Medulla oblongata (tissue), 1 donor: ENCODE measurements at regions not wholly inside any gene's neighbourhood (a gene's known extent, or its start where the extent isn't known, plus 50 kb on each side); places are given as distances from the start of the nearest gene placed in this dataset.

Source experiments
- DNase-seq: peaks from one replicate; pipeline ENCODE4 v3.0.0-alpha.2; 2015; ENCODE audit errors: extremely low spot score

DNA sequence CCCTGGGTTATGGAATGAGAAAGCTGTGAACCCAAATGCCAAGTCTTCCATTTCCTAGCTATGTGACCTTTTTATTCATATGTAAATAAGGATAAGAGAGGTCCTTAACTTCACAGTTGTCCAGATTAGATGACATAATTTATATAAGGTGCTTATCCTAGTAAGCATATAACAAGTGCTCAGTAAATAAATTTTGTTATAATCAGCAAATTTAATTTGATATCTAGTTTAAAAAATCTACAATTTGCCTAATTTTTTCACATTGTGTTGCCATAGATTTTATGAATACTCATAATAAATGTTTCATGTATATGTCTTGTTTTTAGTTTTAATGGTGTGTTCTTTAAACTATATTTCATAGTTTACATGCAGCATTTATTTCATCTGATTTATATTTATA is 130.4 kb upstream of the SPRY1 start:
- no peak for DNase-seq

DNA sequence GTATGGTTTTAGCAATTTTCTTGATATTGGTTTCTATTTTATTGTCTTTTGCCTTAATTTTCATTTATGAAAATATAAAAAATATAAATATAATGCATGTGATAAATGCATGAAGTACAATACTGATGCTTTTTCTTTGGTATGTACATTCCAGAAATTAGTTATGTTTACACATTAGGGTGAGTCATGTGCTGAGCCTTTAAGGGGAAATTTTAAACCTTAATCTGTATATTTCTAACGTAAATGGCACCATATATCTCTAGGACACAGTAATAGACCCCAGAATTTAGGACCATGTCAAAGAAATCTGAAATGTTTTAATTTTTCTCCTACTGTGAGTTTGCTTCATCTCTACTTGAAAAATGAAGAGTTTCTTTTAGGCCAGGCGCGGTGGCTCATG is 117.8 kb upstream of the SPRY1 start:
- no peak for DNase-seq

DNA sequence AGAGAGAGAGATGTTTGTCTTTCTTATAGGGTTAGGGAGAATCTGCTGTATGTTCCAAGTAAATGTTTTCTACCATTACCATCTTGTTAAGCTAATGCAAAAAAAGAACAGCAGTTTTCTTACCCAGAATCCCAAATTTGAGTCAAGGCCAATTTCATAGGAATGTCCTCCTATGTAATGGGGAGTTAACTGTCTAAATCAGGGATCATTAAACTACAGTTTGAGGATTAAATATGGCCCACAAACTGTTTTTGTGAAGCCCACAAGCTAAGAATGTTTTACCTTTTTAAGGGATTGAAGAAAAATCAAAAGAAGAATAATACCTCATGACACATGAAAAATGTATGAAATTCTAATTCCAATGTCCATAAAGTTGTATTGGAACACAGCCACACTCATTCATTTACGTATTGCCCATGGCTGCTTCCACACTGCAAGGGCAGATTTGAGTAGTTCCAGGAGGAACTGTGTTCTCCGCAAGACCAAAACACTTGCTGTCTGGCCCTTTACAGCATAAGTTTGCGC is 113.2 kb upstream of the SPRY1 start:
- DNase-seq, result no peak

DNA sequence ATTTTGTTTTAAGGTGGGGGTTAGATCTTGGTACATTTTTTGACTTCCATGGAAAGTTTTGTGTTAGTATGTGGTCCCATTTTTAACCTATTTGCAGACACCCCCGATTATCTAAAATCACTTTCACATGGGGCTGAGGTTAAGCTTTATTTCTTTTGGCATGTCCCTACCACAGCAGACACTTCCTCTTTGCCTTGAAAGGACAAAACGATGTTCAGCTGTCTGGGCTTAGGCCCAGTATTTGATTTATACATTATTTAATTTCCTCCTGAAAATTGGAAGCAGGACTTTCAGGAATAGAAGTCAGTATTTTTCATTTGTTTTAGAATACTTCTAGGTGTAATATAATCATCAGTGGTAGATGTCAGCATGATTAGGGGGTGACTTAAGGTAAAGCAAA is 112.4 kb upstream of the SPRY1 start:
- no peak for DNase-seq

DNA sequence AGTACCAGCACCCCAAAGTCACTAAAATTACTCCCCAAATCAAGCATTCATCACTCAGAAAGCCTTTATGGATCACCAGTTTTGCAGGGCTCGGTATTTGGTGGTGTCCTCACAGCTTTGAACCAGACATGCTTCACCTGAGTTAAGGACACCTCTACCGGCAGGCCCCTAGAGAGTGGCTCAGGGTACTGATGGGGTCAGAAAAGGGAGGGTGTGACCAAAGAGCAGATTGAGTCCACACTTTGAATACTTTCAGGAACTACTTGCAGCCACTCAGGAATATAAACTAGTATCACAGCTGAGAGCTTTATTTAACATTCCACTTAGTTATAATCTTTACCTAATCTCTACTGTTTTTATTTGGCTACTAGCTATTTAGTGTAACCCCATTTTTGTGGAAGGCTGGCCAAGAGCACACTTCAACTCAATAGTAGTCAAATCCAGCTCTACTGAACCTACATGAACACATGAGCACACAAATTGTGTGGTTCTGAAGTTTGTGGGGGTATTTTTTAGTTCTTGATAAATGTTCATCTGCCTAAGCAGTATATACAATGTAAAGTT is 109.6 kb upstream of the SPRY1 start:
- DNase-seq, result no peak

DNA sequence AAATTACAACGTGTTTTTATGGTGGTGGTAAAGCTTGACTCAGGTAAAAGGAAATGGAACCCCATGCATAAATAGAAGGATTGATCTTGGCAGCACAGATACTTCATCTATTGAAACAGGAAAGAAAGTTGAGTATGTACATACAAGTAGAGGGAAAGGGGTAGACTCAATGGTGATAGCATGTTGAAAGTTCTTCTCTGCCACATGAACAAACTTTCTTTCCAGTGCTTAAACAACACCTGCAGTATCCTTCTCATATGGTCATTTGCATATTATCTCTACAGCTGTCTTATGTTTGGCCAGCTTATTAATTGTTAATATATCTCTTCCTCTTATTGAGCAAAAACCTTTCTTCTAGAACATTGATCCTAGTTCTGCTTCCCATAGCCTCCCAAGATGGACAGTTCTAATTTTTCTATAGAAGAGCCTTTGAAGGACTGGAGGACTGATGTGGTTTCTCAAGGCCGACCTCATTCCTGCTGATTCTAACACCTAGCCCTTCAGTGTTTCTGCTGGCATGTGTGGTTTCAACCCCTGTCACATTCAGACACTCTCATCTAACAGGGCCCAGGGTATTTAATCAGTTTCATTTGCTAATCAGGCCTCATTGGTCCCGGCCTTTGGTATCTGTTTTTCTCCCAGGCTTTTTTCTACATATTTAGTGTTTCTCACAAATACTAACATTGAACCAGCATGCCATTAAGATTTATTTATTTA is 108.1 kb upstream of the SPRY1 start:
- no peak for DNase-seq

DNA sequence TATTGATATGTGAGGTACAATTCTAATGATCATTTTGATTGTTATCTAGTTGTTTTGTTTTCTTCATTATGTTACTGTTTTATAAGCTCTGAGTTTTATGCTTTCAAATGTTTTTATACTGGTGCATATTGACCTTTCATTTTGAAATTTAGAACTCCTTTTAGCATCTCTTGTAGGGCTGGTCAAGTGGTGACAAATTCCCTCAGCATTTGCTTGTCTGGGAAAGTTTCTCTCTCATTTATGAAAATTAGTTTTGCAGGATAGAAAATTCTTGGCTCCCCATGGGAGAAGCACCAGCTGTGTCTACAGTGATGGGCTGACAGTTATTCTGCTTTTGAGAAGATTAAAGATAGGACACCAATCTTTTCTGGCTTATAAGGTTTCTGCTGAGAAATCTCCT is 105.3 kb upstream of the SPRY1 start:
- DNase-seq, result no peak

DNA sequence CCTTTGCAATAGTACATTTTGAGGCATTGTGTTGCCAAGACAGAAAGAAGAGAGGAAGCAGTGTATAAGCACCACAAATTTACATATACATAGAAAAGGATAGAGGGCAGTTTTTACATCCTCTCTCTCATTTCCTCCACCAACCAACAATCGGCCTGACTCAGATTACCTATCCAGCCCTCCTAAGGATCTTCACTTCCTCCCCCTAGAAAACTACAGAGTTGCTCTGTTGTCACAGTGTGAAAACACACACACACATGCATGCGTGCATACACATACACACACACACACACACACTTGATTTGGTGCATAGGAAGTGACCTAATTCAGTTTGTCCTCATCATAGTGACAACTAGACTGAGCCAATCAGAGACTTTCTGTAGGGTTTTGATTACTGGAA is 98.8 kb upstream of the SPRY1 start:
- DNase-seq, result no peak

DNA sequence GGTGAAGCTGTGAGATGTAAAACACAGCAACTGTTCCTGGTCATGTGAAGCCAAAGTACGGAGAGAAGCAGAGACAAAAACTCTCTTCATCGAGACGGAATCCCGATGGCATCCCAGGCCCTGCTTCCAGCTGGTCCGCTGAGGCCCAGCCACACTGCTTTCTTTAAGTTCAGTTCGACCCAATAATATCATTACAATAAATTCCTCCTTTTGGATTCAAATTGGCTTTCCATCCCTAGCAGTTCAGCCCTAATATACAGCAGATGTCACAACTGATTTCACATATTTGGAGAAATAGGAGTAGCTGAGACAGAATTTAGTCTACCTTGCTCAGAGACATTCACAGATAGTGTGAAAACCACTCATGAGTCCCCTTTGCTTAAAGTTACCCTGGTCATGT is 98.3 kb upstream of the SPRY1 start:
- DNase-seq, result no peak

DNA sequence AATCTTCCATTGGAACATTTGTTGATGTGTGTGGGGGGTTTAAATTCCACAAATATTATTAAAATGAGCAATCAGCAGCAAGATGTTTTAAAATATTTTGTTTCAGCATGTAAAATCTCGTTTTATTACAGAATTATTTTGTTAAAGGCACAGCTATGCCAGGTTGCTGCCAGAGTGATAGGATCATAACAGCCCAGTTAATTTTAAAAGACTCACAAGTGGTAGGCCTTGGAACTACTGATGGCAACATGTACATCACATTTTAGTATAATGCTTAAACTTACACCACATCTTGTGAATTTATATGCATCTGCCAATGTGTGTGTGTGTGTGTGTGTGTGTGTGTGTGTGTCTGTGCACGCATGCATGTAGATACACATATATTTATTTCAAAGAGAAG is 97.8 kb upstream of the SPRY1 start:
- DNase-seq, result no peak

DNA sequence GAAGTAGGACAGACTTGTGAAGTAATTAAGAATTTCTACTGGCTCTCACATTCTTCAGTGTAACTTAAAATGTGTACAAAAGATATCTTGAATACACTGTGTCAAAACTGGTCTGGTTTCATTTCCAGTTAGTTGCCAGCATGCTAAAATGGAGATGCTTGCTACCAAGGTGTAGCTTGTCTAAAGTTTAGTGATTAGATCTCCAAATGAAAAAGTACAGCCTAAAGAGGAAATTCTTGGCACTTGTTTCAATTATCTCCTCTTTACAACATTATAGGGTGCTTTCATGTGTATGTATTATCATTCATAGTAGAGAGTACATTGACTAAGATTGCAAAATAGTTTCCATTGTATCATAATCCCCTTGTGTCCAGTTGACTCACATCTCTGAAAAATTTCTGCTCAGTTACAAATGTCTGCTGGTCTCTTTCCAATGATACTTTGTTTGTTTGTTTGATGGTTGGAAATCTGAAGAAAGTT is 97.3 kb upstream of the SPRY1 start:
- DNase-seq, result no peak

DNA sequence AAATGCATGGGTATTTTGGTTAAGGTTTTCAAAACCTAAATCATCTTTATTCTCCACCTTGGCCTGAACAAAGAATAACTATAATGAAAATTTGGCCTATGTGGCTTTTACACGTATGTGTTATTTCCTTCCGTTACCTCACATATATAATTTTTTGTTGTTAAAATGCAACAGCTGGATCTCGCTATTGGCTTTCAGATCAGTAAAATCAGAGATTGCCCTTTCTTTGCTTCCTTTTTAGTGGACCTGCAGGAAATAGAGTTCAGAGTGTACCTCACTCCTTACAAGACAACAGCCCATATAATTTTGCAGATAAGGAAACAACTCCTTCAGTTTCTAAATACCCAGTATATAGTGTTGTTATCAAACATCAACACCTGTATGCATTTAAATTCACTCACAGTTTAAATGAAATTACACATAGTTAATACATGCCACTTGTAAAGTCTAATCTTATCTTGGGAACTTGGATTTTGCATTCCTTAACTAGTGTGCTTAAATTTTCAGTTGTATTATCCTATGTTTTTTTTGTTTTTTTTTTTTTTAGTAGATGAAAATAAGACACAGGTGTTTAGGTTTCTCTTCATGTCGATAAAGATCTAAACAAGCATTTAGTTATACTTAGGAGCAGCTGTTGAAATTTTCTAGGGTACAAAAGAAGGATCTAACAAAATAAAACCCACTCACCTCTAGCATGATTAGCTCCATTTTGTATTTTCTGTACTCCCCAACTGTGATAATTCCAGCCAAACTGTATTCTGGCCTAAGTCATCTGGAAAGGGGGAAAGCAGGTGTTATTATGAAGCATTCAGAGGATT is 96.2 kb upstream of the SPRY1 start:
- DNase-seq, result no peak

DNA sequence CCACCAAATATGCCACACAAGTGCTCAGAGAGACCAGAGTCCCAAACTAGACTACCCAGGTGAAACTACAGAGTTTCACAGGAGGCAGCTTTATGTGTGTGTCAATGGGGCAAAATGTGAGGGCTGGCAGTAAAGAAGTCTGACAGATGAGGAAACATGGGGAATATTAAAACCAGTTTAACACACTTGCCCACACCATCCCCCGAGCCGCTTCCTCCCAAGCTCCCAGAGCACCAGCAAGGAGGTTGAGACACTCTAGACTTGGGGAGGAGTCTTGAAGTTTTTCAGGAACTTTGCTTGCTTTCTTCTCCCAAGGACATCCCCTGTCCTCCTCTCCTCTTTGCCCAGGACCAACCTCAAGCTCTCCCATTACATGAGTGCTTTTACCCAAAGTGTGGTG is 94.7 kb upstream of the SPRY1 start:
- DNase-seq, result no peak

DNA sequence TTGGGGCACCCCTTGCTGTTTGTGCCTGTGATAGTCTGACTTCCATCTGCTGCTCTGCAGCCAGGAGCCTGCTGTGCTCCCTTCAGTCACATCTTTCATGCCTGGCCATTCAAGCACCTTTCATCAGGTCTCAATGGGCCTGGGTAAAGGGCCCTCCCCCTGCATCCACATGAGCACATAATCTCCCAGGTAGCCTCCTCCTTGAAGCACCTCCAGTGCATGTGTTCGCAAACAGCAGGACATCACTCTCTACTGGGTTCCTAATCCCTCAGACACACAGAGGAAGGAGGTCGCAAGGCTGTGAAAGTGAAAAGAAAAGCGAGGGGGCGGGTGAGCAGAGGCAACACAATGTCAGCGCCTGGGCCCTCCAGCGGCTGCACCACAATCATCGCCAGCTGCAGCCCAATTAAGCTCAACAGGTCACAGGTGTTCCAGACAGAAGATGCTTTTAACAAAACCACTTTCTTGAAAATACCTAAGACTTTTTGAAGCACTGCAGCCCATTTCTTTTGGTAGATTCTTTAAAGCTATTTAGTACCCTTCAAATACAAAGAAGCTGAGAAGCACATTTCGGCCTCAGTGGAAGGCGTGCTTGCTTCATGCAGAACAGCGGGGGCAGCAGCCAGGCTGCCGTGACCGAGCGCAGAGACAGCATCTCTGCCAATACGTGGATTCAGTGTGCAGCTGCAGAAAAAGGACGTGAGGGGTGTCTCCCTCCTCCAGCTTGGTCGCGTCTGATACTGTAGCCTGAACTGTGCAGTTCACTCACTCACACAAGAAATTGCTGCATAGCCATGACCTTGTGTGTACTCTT is 92.2 kb upstream of the SPRY1 start:
- DNase-seq, result peak; percentile 33

DNA sequence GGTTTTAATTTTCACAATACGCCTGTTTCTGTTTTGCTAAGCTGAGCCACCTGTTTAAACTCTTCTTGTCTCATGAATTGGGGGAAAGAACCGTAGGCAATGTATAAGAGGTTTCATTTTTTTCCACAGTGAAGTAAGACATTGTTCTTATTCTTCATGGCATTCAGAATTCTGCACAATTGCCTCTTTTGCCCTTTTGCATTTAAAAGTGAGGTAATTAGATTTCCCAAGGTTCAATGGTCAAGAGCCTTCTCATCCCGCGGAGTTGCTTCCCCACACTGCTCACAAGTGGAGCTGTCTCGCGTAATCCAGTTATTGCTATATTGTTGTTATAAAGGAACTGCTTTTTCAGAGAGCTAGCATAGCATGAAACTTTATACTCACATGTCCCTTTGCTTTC is 90.9 kb upstream of the SPRY1 start:
- peak; percentile 41 for DNase-seq

DNA sequence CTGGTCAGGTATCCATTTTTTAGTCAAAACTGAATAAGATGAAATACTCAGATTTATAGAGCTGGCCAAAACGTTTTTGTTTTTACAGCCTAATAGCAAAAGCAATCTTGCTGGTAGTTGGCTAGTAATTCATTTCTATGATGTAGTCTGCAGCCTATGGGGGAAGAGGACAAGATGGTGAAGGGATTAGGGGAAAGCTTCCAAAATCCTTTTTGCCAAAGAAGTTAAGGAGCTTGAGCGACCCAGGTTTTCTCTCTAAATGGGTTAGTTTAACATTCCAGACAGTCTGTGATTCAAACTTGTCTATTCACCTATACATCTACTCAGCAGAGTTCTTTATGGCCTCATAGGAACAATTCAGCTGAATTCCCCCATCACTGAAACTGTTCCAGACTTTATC is 89.8 kb upstream of the SPRY1 start:
- DNase-seq, result no peak

DNA sequence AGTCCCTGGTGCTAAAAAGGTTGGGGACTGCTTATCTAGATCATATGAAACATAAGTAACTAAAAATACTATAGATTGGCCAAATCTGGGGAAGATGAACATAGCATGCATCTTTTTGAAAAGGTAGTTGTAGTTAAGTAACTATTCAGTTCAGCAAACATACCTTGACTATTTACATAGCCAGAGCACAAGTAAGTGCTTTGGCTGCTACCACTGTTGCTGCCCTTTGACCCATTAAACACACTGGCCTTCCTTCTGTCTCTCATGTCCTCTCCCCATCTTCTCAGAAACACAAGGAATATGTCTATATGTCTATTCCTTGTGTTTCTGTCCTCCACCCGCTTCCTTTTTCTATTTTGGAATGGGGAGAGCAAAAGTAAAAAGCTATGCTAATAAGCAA is 87.9 kb upstream of the SPRY1 start:
- DNase-seq, result no peak

DNA sequence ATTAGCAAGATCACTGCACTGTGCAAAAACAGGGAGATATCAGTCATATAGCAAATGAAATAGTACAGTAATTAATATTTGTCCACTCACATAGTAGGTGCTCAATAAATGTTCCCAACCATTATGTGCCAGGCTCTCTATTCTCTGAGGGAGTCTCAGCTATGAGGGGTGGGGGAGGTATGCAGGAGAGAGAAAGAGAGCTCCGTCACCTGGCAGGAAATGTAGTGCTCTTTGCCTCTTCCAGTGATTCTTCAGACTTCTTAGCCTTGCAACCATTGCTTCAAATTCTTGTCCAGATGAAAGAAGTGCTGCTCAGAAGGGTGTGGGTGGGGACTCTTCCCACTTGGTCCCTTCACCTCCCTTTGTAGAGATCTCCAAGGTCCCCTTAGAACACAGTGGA is 84.5 kb upstream of the SPRY1 start:
- no peak for DNase-seq

DNA sequence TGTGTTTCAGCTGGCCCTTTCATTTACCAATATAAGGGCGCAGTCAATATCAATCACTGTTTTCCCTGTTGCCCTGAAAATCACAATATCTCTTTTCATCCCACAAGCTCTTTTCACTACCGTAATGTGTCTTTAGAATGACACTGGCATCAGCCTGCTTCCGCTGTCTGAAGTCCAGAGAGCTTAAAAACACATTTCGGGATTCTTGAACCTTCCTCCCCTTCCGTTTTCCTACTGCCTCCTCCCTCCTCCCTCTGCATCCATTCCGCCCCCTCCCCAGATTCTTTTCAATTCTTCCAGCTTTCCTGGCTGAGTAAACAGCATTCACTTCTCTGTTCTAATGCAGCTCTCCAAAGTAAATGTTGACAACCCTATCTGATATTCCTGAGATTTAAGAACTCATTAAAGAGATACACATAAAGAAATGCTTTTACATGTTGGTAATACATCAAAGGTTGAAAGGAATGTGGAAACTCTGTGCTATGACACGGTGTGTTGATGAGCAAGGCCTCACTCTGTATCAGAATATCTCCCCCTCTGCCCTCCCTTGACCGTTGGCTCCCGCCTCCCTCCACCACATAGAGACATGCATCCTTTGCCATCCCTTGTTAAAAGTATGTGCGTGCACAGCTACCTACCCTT is 83.5 kb upstream of the SPRY1 start:
- peak; percentile 36 for DNase-seq

DNA sequence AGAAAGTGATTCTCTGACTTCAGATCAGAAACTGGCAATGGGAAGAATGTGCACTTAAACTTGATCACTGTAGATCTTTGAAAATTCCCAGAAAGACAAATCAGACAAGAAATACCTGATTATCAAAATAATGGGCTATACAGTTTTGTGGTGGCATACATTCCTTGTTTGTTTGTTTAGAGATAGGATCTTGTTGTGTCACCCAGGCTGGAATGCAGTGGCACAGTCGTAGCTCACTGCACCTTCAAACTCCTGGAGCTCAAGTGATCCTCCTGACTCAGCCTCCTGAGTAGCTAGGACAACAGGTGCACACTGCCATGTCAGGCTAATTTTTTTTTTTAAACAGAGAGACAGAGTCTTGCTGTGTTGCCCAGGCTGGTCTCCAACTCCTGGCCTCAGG is 81.0 kb upstream of the SPRY1 start:
- DNase-seq, result no peak

DNA sequence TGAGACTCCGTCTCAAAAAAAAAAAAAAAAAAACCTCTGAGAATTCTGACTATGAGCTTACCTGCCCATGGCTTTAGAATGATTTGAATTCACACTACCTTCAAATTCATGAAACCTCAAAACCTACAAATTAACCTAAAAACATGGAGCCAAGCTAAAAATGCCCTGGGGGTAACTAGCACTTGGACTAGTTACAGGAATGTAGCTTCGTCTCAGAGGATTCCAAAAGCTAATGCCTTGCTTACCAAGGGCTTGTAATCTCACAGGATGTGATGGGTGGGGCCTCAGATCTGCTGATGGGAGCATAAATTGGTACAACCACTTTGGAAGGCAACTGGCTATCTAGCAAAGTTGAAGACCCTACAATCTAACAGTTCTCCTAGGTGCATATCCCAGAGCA is 79.4 kb upstream of the SPRY1 start:
- no peak for DNase-seq
